Fibroblast of upper back skin (primary cell): ENCODE measurements at regions not wholly inside any gene's neighbourhood (a gene's known extent, or its start where the extent isn't known, plus 50 kb on each side); places are given as distances from the start of the nearest gene placed in this dataset.

Experiments used
- DNase-seq: peaks from one replicate; pipeline ENCODE4 v3.0.0-alpha.2; 2013

- DNase-seq: no peak
These were observed 246.5 kb upstream of the C1orf174 start for GRCh38 chr1:4146614-4147013.

GRCh38 chr1:4147509-4147908, 247.4 kb upstream of the C1orf174 start:
- DNase-seq: no peak

GRCh38 chr1:4149281-4149680, 249.2 kb upstream of the C1orf174 start:
- DNase-seq: no peak

GRCh38 chr1:4149831-4150230, 249.8 kb upstream of the C1orf174 start:
- no peak for DNase-seq

- no peak for DNase-seq
These were observed 250.2 kb upstream of the C1orf174 start for GRCh38 chr1:4150262-4150661.

GRCh38 chr1:4152266-4152665, 252.2 kb upstream of the C1orf174 start:
- DNase-seq: no peak

GRCh38 chr1:4153571-4153970, 253.5 kb upstream of the C1orf174 start:
- DNase-seq: no peak

GRCh38 chr1:4156241-4156973, 256.3 kb upstream of the C1orf174 start:
- DNase-seq: no peak

- no peak for DNase-seq
These were observed 260.1 kb upstream of the C1orf174 start for GRCh38 chr1:4160181-4160580.

- no peak for DNase-seq
These were observed 261.4 kb upstream of the C1orf174 start for GRCh38 chr1:4161366-4162006.

GRCh38 chr1:4164965-4165364, 264.9 kb upstream of the C1orf174 start:
- no peak for DNase-seq

GRCh38 chr1:4165686-4166300, 265.7 kb upstream of the C1orf174 start:
- DNase-seq: no peak

- no peak for DNase-seq
These were observed 266.6 kb upstream of the C1orf174 start for GRCh38 chr1:4166713-4167112.

- DNase-seq: no peak
These were observed 269.9 kb upstream of the C1orf174 start for GRCh38 chr1:4169991-4170390.

GRCh38 chr1:4170548-4171340, 270.7 kb upstream of the C1orf174 start:
- DNase-seq: no peak

GRCh38 chr1:4171480-4172450, 271.7 kb upstream of the C1orf174 start:
- no peak for DNase-seq

- DNase-seq: no peak
These were observed 272.9 kb upstream of the C1orf174 start for GRCh38 chr1:4172644-4173599.

- DNase-seq: no peak
These were observed 273.7 kb upstream of the C1orf174 start for GRCh38 chr1:4173731-4174130.

GRCh38 chr1:4174291-4175200, 274.5 kb upstream of the C1orf174 start:
- no peak for DNase-seq
